Retinal pigment epithelial cell (primary cell): ENCODE measurements at regions not wholly inside any gene's neighbourhood (a gene's known extent, or its start where the extent isn't known, plus 50 kb on each side); places are given as distances from the start of the nearest gene placed in this dataset.
A peak's percentile ranks its signal among the peaks of the same experiment; 100 is the strongest.

Source experiments
- DNase-seq: peaks from one replicate; pipeline ENCODE4 v3.0.0-alpha.2; 2010; ENCODE audit warnings: low read depth
- H3K4me3 ChIP-seq: 2 replicates; pipeline ENCODE4 v1.5.1; 2011; ENCODE audit warnings: mild to moderate bottlenecking, low read length, control low read depth, moderate library complexity
- TF ChIP-seq, protein P1 (sequence below): conservative IDR thresholded peaks from 2 replicates; pipeline ENCODE4 v1.5.1; 2011; ENCODE audit warnings: low read depth, low read length, control low read depth, inconsistent platforms

DNA sequence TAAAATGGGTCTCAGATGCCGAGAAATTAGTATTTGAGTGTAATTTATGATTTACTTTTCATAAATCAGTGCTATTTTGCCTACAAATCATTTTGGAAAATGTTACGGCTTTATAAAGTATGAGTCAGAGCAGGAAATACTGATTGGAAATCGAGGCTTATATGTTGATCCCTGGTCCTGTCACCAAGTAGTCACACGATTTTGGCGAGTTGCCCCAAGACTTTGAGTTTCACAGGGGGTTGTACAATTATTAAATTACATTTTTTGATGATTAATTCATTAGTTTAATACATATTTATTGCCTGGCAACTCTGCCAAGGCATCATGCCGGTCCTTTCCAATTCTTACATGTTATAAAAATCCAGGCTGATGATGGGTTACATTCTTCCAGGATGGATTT lies 443.9 kb upstream of the KLF4 start:
- TF ChIP-seq, protein P1, sequence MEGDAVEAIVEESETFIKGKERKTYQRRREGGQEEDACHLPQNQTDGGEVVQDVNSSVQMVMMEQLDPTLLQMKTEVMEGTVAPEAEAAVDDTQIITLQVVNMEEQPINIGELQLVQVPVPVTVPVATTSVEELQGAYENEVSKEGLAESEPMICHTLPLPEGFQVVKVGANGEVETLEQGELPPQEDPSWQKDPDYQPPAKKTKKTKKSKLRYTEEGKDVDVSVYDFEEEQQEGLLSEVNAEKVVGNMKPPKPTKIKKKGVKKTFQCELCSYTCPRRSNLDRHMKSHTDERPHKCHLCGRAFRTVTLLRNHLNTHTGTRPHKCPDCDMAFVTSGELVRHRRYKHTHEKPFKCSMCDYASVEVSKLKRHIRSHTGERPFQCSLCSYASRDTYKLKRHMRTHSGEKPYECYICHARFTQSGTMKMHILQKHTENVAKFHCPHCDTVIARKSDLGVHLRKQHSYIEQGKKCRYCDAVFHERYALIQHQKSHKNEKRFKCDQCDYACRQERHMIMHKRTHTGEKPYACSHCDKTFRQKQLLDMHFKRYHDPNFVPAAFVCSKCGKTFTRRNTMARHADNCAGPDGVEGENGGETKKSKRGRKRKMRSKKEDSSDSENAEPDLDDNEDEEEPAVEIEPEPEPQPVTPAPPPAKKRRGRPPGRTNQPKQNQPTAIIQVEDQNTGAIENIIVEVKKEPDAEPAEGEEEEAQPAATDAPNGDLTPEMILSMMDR = no peak
- H3K4me3 ChIP-seq = no peak overlapping the region
- no peak for DNase-seq

DNA sequence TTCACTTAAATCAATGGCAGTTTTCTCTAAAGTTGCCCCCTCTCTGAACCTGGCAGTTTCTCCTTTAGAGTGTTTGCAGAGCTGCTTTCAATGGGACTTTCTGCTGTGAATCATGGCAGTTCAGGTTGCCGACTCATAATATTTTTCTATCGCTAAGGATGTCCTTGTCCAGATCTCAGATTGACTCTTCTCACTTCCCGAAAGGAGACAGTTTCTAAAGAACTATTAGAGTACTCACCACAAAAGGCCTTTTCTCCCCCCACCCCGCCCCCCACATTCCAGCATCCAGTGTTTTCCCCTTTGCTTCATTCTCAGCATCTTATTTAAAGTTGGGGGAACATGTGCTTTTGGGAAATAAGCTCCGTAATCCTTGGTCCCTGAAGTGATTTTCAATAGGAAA lies 443.5 kb upstream of the KLF4 start:
- no peak for DNase-seq
- TF ChIP-seq, protein P1 = no peak
- no peak overlapping the region for H3K4me3 ChIP-seq

DNA sequence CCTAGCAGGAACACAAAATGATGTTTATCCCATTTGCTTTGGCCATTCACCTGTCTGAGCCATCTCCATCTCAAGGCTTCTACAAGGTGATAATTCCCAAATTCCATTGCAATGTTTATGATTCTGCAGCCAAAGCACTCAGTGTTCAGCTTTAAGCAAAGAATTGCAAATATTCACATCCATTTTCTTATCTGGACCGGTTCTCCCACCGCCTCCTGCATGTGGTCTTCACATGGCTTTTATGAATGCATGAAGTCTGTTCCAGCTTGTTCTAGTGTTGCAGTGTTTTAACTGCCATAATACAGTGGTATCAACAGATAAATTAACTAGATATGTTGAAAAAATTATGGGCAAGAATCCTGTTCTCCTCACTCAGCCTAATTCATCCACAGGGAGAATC lies 443.0 kb upstream of the KLF4 start:
- TF ChIP-seq, protein P1 = no peak
- H3K4me3 ChIP-seq = no peak overlapping the region
- no peak for DNase-seq

DNA sequence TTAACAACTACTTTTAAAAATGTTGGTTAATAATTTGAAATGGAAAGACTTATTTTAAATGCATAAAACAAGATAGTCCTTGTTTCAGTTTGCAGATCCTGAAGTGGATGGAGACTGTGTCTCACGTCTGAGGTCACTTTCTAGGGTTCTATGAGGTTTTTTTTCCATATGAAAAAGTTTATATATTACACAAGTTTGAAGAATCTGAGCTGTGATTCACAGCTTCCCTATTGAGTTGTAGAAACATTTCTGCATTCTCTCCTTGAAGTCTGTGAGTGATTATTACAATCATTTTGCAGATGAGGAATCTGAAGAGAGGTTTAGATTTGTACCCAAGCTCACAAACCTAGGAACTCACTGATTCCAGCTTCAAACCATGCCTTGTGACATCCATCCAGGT lies 442.5 kb upstream of the KLF4 start:
- H3K4me3 ChIP-seq = no peak overlapping the region
- TF ChIP-seq, protein P1 = no peak
- no peak for DNase-seq

DNA sequence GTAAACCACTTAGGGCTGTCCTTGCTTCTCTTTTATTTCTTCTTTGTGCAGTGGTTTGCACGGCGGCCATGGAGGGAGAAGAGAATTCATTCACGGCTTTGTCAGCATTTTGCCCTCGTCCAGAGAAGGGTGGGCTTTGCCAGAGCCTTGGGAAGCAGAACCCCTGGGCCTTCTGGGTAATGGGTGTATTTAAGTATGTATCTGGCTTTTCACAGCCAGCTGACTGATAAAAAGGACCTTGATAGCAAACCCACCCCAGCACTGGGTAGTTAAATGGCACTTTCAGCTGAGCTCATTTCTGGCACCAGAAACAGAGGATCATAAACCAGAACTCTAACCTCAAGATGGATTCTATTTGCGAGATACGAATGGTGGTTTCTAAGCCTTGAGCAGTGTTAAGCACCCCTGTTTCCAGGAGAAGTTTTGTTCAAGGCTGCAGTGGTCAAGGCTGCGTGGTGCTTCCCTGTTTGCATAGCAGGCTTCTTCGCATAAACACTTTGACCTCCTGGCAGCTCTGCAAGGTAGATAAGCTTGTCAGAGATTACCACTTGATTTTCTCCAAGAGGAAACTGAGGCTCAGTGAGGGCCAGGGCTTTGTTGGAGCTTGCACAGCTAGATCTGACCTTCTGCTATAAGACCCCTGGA lies 441.6 kb upstream of the KLF4 start:
- TF ChIP-seq, protein P1 = no peak
- H3K4me3 ChIP-seq = no peak overlapping the region
- DNase-seq = no peak

DNA sequence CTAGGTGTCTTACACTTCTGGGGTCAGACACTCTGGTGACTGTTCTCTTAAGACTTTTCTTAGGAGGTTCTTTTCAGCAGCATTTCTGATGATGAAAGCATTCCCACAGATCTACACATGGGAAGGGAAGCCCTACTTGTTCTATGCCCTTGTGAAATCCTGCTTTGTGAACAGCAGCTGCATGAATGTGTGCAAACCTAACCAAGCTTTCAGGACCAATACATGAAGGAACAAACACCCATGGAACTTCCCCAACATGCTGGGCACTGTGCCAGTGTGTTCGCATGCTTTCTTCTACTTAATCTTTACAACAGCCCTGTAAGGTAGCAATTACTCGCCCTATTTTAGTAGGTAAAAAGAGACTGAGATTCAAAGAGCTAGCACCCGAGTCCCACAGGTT lies 439.9 kb upstream of the KLF4 start:
- TF ChIP-seq, protein P1 = no peak
- no peak overlapping the region for H3K4me3 ChIP-seq

DNA sequence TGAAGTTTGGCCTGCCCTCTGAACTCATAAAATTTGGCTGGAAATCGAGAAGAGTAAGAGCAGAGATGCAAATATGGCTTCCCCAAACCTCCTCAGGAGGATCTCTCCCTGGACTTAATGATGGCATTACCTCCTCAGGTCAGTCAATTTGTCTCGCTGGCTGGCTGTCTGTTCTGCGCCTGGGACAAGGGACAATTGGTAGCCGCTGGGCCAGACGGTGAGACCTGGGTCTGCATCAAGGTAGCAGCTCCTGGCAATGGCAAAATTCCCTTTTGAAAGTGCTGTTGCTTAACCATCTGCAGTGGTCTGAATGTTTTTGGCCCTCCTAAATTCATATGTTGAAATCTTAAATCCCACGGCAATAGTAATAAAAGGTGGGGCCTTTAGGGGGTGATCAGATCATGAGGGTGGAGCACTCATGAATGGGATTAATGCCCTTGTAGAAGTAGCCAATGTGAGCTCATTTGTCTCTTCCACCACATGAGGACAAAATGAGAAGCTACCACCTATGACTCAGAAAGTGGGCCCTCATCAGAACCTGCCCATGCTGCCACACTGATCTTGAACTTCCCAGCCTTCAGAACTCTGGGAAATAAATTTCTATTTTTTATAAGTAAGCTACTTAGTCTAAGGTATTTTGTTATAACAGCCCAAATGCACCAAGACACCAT lies 439.3 kb upstream of the KLF4 start:
- DNase-seq = no peak
- no peak overlapping the region for H3K4me3 ChIP-seq
- TF ChIP-seq, protein P1 = no peak

More for the DNA sequence above, 439.9 kb upstream of the KLF4 start:
- DNase-seq = peak; percentile 59
